Spleen (tissue), 11 donors: ENCODE measurements at regions not wholly inside any gene's neighbourhood (a gene's known extent, or its start where the extent isn't known, plus 50 kb on each side); places are given as distances from the start of the nearest gene placed in this dataset.
A peak's percentile ranks its signal among the peaks of the same experiment; 100 is the strongest.

Source experiments
- DNase-seq: peaks from one replicate; pipeline ENCODE4 v3.0.0-alpha.2; 2020
- H3K27ac ChIP-seq, 8 donors: fragments of 200-600 bp; sonication (generic) in 7 of 8; 1 replicate in 4 of 8; 2 replicates in 4 of 8; pipeline versions ENCODE4 v1.5.0 to v1.8.0; 2016 to 2021; ENCODE audit warnings: inconsistent platforms in 4 of 8, mild to moderate bottlenecking in 4 of 8, moderate library complexity in 1 of 8
- H3K27me3 ChIP-seq, 7 donors: fragments of 200-600 bp; sonication (generic) in 6 of 7; replicated peaks in 1 of 7; 1 replicate in 4 of 7; 2 replicates in 3 of 7; pipeline versions ENCODE4 v1.5.0 to v1.8.0; 2016 to 2021; ENCODE audit warnings: inconsistent platforms in 3 of 7, mild to moderate bottlenecking in 1 of 7
- H3K36me3 ChIP-seq, 6 donors: fragments of 200-600 bp; sonication (generic) in 5 of 6; 1 replicate in 4 of 6; 2 replicates in 2 of 6; pipeline versions ENCODE4 v1.5.0 to v1.8.0; 2016 to 2021; ENCODE audit warnings: inconsistent platforms in 2 of 6
- H3K4me1 ChIP-seq, 6 donors: fragments of 200-600 bp; sonication (generic) in 5 of 6; 1 replicate in 3 of 6; 2 replicates in 3 of 6; pipeline versions ENCODE4 v1.5.0 to v1.8.0; 2016 to 2021; ENCODE audit warnings: inconsistent platforms in 3 of 6
- H3K4me3 ChIP-seq, 8 donors: fragments of 200-600 bp; sonication (generic) in 7 of 8; 1 replicate in 4 of 8; 2 replicates in 4 of 8; pipeline versions ENCODE4 v1.5.0 to v1.8.0; 2016 to 2021; ENCODE audit warnings: inconsistent platforms in 4 of 8, mild to moderate bottlenecking in 4 of 8, moderate library complexity in 2 of 8
- H3K9me3 ChIP-seq, 8 donors: fragments of 200-600 bp; sonication (generic) in 7 of 8; 1 replicate in 4 of 8; 2 replicates in 4 of 8; pipeline versions ENCODE4 v1.5.0 to v1.8.0; 2016 to 2021; ENCODE audit warnings: inconsistent platforms in 4 of 8
- CTCF ChIP-seq, 11 experiments: fragments of 200-600 bp in 7 of 11; fragments of 450-650 bp in 4 of 11; sonication (generic) in 4 of 11; IDR thresholded peaks in 8 of 11; conservative IDR thresholded peaks in 3 of 11; 1 replicate in 7 of 11; 2 replicates in 4 of 11; pipeline versions ENCODE4 v1.4.0 to v1.8.0; 2016 to 2021; ENCODE audit warnings: antibody characterized with exemption in 11 of 11, inconsistent platforms in 4 of 11, mild to moderate bottlenecking in 1 of 11
- POLR2A ChIP-seq, 3 donors: fragments of 450-650 bp; IDR thresholded peaks; one replicate each; pipeline ENCODE4 v1.5.1; 2017; ENCODE audit warnings: antibody characterized with exemption in 3 of 3, mild to moderate bottlenecking in 1 of 3
- POLR2AphosphoS5 ChIP-seq, 3 donors: sonication (generic); formaldehyde crosslinking; IDR thresholded peaks; one replicate each; pipeline ENCODE4 v1.5.1; 2017; ENCODE audit warnings: antibody characterized with exemption in 3 of 3
- WGBS, 5 donors: extraction: QIAGEN DNeasy Blood & Tissue Kit in 3 of 5; methylation state at CpG; one replicate each; pipeline versions ENCODE4 v1.1.5 to v1.1.7; 2013 to 2018; 5-methylcytosine and 5-hydroxymethylcytosine counted together
- intact Hi-C: fragments of 100-400 bp; cut with DNase I; formaldehyde crosslinking; loops from one replicate; pipeline ENCODE4 v1.15.0; 2023; ENCODE audit warnings: low total_unique reads
- donor health status: healthy with polysubstance abuse.
- donor health status: DM: no; HTN: no; CAD: no; lungs with moderate emphysema.
- donor health status: DM: no; HTN: no; CAD: no.
- donor health status: Bipolar disorder and iron deficiency.
- donor health status: healthy.
- donor health status: DM: no; HTN: no; CAD: no.
- donor health status: DM: yes; HTN: yes; CAD: no.

GRCh38 chr11:71352748-71353147 is 95.4 kb downstream of the DHCR7 start:
- Histone ChIP-seq H3K27me3 (peaks cover 0 to 36% (median 3%) of the 10 kb centered on the region in 7 donors), H3K36me3 (no peaks in the 10 kb centered on the region), H3K4me3 (no peak overlapping the region), H3K9me3 (no peaks in the 10 kb centered on the region), H3K4me1 (no peaks in the 10 kb centered on the region), H3K27ac (no peak overlapping the region)
- 53 to 73% (median 63%) methylated on average over 6 of the region's 6 CpGs for WGBS, 5 donors
- peak; percentile 11 for DNase-seq
- TF ChIP-seq CTCF (IDR thresholded peaks at IDR 0.05 in 8 of 11, conservative IDR thresholded peaks at IDR 0.05 in 3 of 11) (no peak), POLR2A (IDR thresholded peaks at IDR 0.05) (no peak), POLR2AphosphoS5 (IDR thresholded peaks at IDR 0.05) (no peak)
- intact Hi-C loops = no loop called here

- peak; percentile 22 for DNase-seq
- Histone ChIP-seq H3K27me3 (peaks cover 0 to 32% (median 3%) of the 10 kb centered on the region in 7 donors), H3K9me3 (no peaks in the 10 kb centered on the region), H3K27ac (no peak overlapping the region), H3K36me3 (no peaks in the 10 kb centered on the region), H3K4me1 (no peaks in the 10 kb centered on the region), H3K4me3 (no peak overlapping the region)
- TF ChIP-seq POLR2AphosphoS5 (IDR thresholded peaks at IDR 0.05) = no peak
- no peak for TF ChIP-seq POLR2A (IDR thresholded peaks at IDR 0.05)
- TF ChIP-seq CTCF (IDR thresholded peaks at IDR 0.05 in 8 of 11, conservative IDR thresholded peaks at IDR 0.05 in 3 of 11) = no peak
- intact Hi-C loops = no loop called here
- WGBS, 5 donors = 75 to 89% (median 80%) methylated on average over 8 of the region's 8 CpGs
These were observed 96.0 kb downstream of the DHCR7 start for GRCh38 chr11:71352226-71352625.

GRCh38 chr11:71349627-71350026 is 97.2 kb upstream of the SHANK2 start:
- DNase-seq = peak; percentile 53
- intact Hi-C loops = no loop called here
- TF ChIP-seq POLR2AphosphoS5 (IDR thresholded peaks at IDR 0.05) (no peak), CTCF (IDR thresholded peaks at IDR 0.05 in 8 of 11, conservative IDR thresholded peaks at IDR 0.05 in 3 of 11) (no peak), POLR2A (IDR thresholded peaks at IDR 0.05) (no peak)
- 68 to 73% (median 71%) methylated on average over 9 to 12 of the region's 12 CpGs for WGBS, 5 donors
- Histone ChIP-seq H3K27ac (no peak overlapping the region), H3K9me3 (no peaks in the 10 kb centered on the region), H3K27me3 (peaks cover 0 to 28% (median 3%) of the 10 kb centered on the region in 7 donors), H3K36me3 (no peaks in the 10 kb centered on the region), H3K4me3 (no peak overlapping the region), H3K4me1 (no peaks in the 10 kb centered on the region)

- Histone ChIP-seq H3K27ac (no peak overlapping the region), H3K9me3 (no peaks in the 10 kb centered on the region), H3K4me1 (no peaks in the 10 kb centered on the region), H3K27me3 (peaks cover 0 to 19% (median 0%) of the 10 kb centered on the region in 7 donors), H3K36me3 (no peaks in the 10 kb centered on the region), H3K4me3 (no peak overlapping the region)
- TF ChIP-seq POLR2A (IDR thresholded peaks at IDR 0.05) (no peak), CTCF (IDR thresholded peaks at IDR 0.05 in 8 of 11, conservative IDR thresholded peaks at IDR 0.05 in 3 of 11) (peak in 1 of 11 experiments; percentile 0), POLR2AphosphoS5 (IDR thresholded peaks at IDR 0.05) (no peak)
- WGBS, 5 donors = 58 to 68% (median 66%) methylated on average over 11 of the region's 11 CpGs
- peak; percentile 21 for DNase-seq
- intact Hi-C loops = no loop called here
These were observed 91.5 kb upstream of the SHANK2 start for GRCh38 chr11:71343828-71344400.
